ENCODE measurements at regions not wholly inside any gene's neighbourhood (a gene's known extent, or its start where the extent isn't known, plus 50 kb on each side); places are given as distances from the start of the nearest gene placed in this dataset.

GRCh38 chr10:111560027-111560426, 483.2 kb downstream of the ADRA2A start:
- no peaks in the 10 kb centered on the region for H3K27me3 ChIP-seq (ENCODE audit: control insufficient read depth in 5 of 5, insufficient read depth in 4 of 5, low read length in 5 of 5)
- peaks cover 0 to 53% (median 30%) of the 10 kb centered on the region in 5 donors for H3K4me1 ChIP-seq (ENCODE audit: control insufficient read depth in 5 of 5, insufficient read depth in 5 of 5, low read length in 5 of 5)
- no peak overlapping the region for H3K4me3 ChIP-seq (ENCODE audit: low read depth in 1 of 5, low read length in 5 of 5)
- H3K9me3 ChIP-seq (ENCODE audit: control insufficient read depth in 5 of 5, low read length in 5 of 5), result no peaks in the 10 kb centered on the region
- no peak overlapping the region for H3K27ac ChIP-seq (ENCODE audit: low read depth, low read length)
- no peak overlapping the region for H3K9ac ChIP-seq (ENCODE audit: low read length in 5 of 5)
- H3K36me3 ChIP-seq (ENCODE audit: control insufficient read depth in 5 of 5, insufficient read depth in 5 of 5, low read length in 5 of 5), result no peaks in the 10 kb centered on the region

GRCh38 chr10:111561124-111561523, 484.3 kb downstream of the ADRA2A start:
- peaks cover 0 to 50% (median 30%) of the 10 kb centered on the region in 5 donors for H3K4me1 ChIP-seq (ENCODE audit: control insufficient read depth in 5 of 5, insufficient read depth in 5 of 5, low read length in 5 of 5)
- H3K9me3 ChIP-seq (ENCODE audit: control insufficient read depth in 5 of 5, low read length in 5 of 5), result no peaks in the 10 kb centered on the region
- no peak overlapping the region for H3K4me3 ChIP-seq (ENCODE audit: low read depth in 1 of 5, low read length in 5 of 5)
- H3K27ac ChIP-seq (ENCODE audit: low read depth, low read length), result no peak overlapping the region
- H3K36me3 ChIP-seq (ENCODE audit: control insufficient read depth in 5 of 5, insufficient read depth in 5 of 5, low read length in 5 of 5), result no peaks in the 10 kb centered on the region
- no peak overlapping the region for H3K9ac ChIP-seq (ENCODE audit: low read length in 5 of 5)
- H3K27me3 ChIP-seq (ENCODE audit: control insufficient read depth in 5 of 5, insufficient read depth in 4 of 5, low read length in 5 of 5), result no peaks in the 10 kb centered on the region

- Histone ChIP-seq H3K27ac (ENCODE audit: low read depth, low read length) (no peak overlapping the region), H3K27me3 (ENCODE audit: control insufficient read depth in 5 of 5, insufficient read depth in 4 of 5, low read length in 5 of 5) (no peaks in the 10 kb centered on the region), H3K9me3 (ENCODE audit: control insufficient read depth in 5 of 5, low read length in 5 of 5) (no peaks in the 10 kb centered on the region)
These were observed 488.7 kb downstream of the ADRA2A start for GRCh38 chr10:111565542-111565941.

GRCh38 chr10:111578076-111578475, 501.2 kb downstream of the ADRA2A start:
- peaks cover 0 to 2% (median 0%) of the 10 kb centered on the region in 5 donors for H3K36me3 ChIP-seq (ENCODE audit: control insufficient read depth in 5 of 5, insufficient read depth in 5 of 5, low read length in 5 of 5)

More at GRCh38 chr10:111565542-111565941, 488.7 kb downstream of the ADRA2A start:
- H3K9ac ChIP-seq (ENCODE audit: low read length in 5 of 5), result no peak overlapping the region
- H3K4me3 ChIP-seq (ENCODE audit: low read depth in 1 of 5, low read length in 5 of 5), result no peak overlapping the region
- no peaks in the 10 kb centered on the region for H3K36me3 ChIP-seq (ENCODE audit: control insufficient read depth in 5 of 5, insufficient read depth in 5 of 5, low read length in 5 of 5)
- H3K4me1 ChIP-seq (ENCODE audit: control insufficient read depth in 5 of 5, insufficient read depth in 5 of 5, low read length in 5 of 5), result peaks cover 3 to 22% (median 11%) of the 10 kb centered on the region in 5 donors

GRCh38 chr10:111579473-111579872, 502.6 kb downstream of the ADRA2A start:
- Histone ChIP-seq H3K9ac (ENCODE audit: low read length in 5 of 5) (no peak overlapping the region), H3K9me3 (ENCODE audit: control insufficient read depth in 5 of 5, low read length in 5 of 5) (no peaks in the 10 kb centered on the region), H3K4me3 (ENCODE audit: low read depth in 1 of 5, low read length in 5 of 5) (no peak overlapping the region), H3K4me1 (ENCODE audit: control insufficient read depth in 5 of 5, insufficient read depth in 5 of 5, low read length in 5 of 5) (no peaks in the 10 kb centered on the region), H3K27me3 (ENCODE audit: control insufficient read depth in 5 of 5, insufficient read depth in 4 of 5, low read length in 5 of 5) (no peaks in the 10 kb centered on the region), H3K36me3 (ENCODE audit: control insufficient read depth in 5 of 5, insufficient read depth in 5 of 5, low read length in 5 of 5) (peaks cover 0 to 2% (median 0%) of the 10 kb centered on the region in 5 donors), H3K27ac (ENCODE audit: low read depth, low read length) (no peak overlapping the region)

More at GRCh38 chr10:111578076-111578475, 501.2 kb downstream of the ADRA2A start:
- Histone ChIP-seq H3K27ac (ENCODE audit: low read depth, low read length) (no peak overlapping the region), H3K27me3 (ENCODE audit: control insufficient read depth in 5 of 5, insufficient read depth in 4 of 5, low read length in 5 of 5) (no peaks in the 10 kb centered on the region), H3K4me1 (ENCODE audit: control insufficient read depth in 5 of 5, insufficient read depth in 5 of 5, low read length in 5 of 5) (no peaks in the 10 kb centered on the region), H3K9me3 (ENCODE audit: control insufficient read depth in 5 of 5, low read length in 5 of 5) (no peaks in the 10 kb centered on the region), H3K9ac (ENCODE audit: low read length in 5 of 5) (no peak overlapping the region), H3K4me3 (ENCODE audit: low read depth in 1 of 5, low read length in 5 of 5) (no peak overlapping the region)

- Histone ChIP-seq H3K36me3 (ENCODE audit: control insufficient read depth in 5 of 5, insufficient read depth in 5 of 5, low read length in 5 of 5) (no peaks in the 10 kb centered on the region), H3K27ac (ENCODE audit: low read depth, low read length) (no peak overlapping the region), H3K4me1 (ENCODE audit: control insufficient read depth in 5 of 5, insufficient read depth in 5 of 5, low read length in 5 of 5) (no peaks in the 10 kb centered on the region)
These were observed 513.9 kb downstream of the ADRA2A start for GRCh38 chr10:111590703-111591102.

GRCh38 chr10:111593578-111593977, 516.7 kb downstream of the ADRA2A start:
- no peak overlapping the region for H3K4me3 ChIP-seq (ENCODE audit: low read depth in 1 of 5, low read length in 5 of 5)
- H3K36me3 ChIP-seq (ENCODE audit: control insufficient read depth in 5 of 5, insufficient read depth in 5 of 5, low read length in 5 of 5), result no peaks in the 10 kb centered on the region
- no peak overlapping the region for H3K9ac ChIP-seq (ENCODE audit: low read length in 5 of 5)
- peaks cover 0 to 6% (median 2%) of the 10 kb centered on the region in 5 donors for H3K4me1 ChIP-seq (ENCODE audit: control insufficient read depth in 5 of 5, insufficient read depth in 5 of 5, low read length in 5 of 5)
- no peak overlapping the region for H3K27ac ChIP-seq (ENCODE audit: low read depth, low read length)
- H3K9me3 ChIP-seq (ENCODE audit: control insufficient read depth in 5 of 5, low read length in 5 of 5), result no peaks in the 10 kb centered on the region
- no peaks in the 10 kb centered on the region for H3K27me3 ChIP-seq (ENCODE audit: control insufficient read depth in 5 of 5, insufficient read depth in 4 of 5, low read length in 5 of 5)

More at GRCh38 chr10:111590703-111591102, 513.9 kb downstream of the ADRA2A start:
- Histone ChIP-seq H3K9me3 (ENCODE audit: control insufficient read depth in 5 of 5, low read length in 5 of 5) (no peaks in the 10 kb centered on the region), H3K9ac (ENCODE audit: low read length in 5 of 5) (no peak overlapping the region), H3K4me3 (ENCODE audit: low read depth in 1 of 5, low read length in 5 of 5) (no peak overlapping the region), H3K27me3 (ENCODE audit: control insufficient read depth in 5 of 5, insufficient read depth in 4 of 5, low read length in 5 of 5) (no peaks in the 10 kb centered on the region)

GRCh38 chr10:111595173-111595572, 518.3 kb downstream of the ADRA2A start:
- H3K9ac ChIP-seq (ENCODE audit: low read length in 5 of 5), result no peak overlapping the region
- no peak overlapping the region for H3K4me3 ChIP-seq (ENCODE audit: low read depth in 1 of 5, low read length in 5 of 5)
- no peak overlapping the region for H3K27ac ChIP-seq (ENCODE audit: low read depth, low read length)
- no peaks in the 10 kb centered on the region for H3K9me3 ChIP-seq (ENCODE audit: control insufficient read depth in 5 of 5, low read length in 5 of 5)
- no peaks in the 10 kb centered on the region for H3K36me3 ChIP-seq (ENCODE audit: control insufficient read depth in 5 of 5, insufficient read depth in 5 of 5, low read length in 5 of 5)
- H3K27me3 ChIP-seq (ENCODE audit: control insufficient read depth in 5 of 5, insufficient read depth in 4 of 5, low read length in 5 of 5), result no peaks in the 10 kb centered on the region
- peaks cover 0 to 6% (median 2%) of the 10 kb centered on the region in 5 donors for H3K4me1 ChIP-seq (ENCODE audit: control insufficient read depth in 5 of 5, insufficient read depth in 5 of 5, low read length in 5 of 5)

GRCh38 chr10:111598433-111599059, 521.7 kb downstream of the ADRA2A start:
- H3K4me3 ChIP-seq (ENCODE audit: low read depth in 1 of 5, low read length in 5 of 5), result no peak overlapping the region
- no peaks in the 10 kb centered on the region for H3K36me3 ChIP-seq (ENCODE audit: control insufficient read depth in 5 of 5, insufficient read depth in 5 of 5, low read length in 5 of 5)
- peaks cover 0 to 6% (median 2%) of the 10 kb centered on the region in 5 donors for H3K4me1 ChIP-seq (ENCODE audit: control insufficient read depth in 5 of 5, insufficient read depth in 5 of 5, low read length in 5 of 5)
- no peaks in the 10 kb centered on the region for H3K27me3 ChIP-seq (ENCODE audit: control insufficient read depth in 5 of 5, insufficient read depth in 4 of 5, low read length in 5 of 5)
- no peak overlapping the region for H3K27ac ChIP-seq (ENCODE audit: low read depth, low read length)
- H3K9ac ChIP-seq (ENCODE audit: low read length in 5 of 5), result no peak overlapping the region
- no peaks in the 10 kb centered on the region for H3K9me3 ChIP-seq (ENCODE audit: control insufficient read depth in 5 of 5, low read length in 5 of 5)

- Histone ChIP-seq H3K27ac (ENCODE audit: low read depth, low read length) (no peak overlapping the region), H3K4me1 (ENCODE audit: control insufficient read depth in 5 of 5, insufficient read depth in 5 of 5, low read length in 5 of 5) (peaks cover 0 to 6% (median 2%) of the 10 kb centered on the region in 5 donors), H3K36me3 (ENCODE audit: control insufficient read depth in 5 of 5, insufficient read depth in 5 of 5, low read length in 5 of 5) (no peaks in the 10 kb centered on the region), H3K9me3 (ENCODE audit: control insufficient read depth in 5 of 5, low read length in 5 of 5) (no peaks in the 10 kb centered on the region), H3K27me3 (ENCODE audit: control insufficient read depth in 5 of 5, insufficient read depth in 4 of 5, low read length in 5 of 5) (no peaks in the 10 kb centered on the region), H3K4me3 (ENCODE audit: low read depth in 1 of 5, low read length in 5 of 5) (no peak overlapping the region), H3K9ac (ENCODE audit: low read length in 5 of 5) (no peak overlapping the region)
These were observed 523.1 kb downstream of the ADRA2A start for GRCh38 chr10:111599943-111600342.

Data from subcutaneous abdominal adipose tissue (tissue), 5 donors.